ENCODE measurements at regions not wholly inside any gene's neighbourhood (a gene's known extent, or its start where the extent isn't known, plus 50 kb on each side); places are given as distances from the start of the nearest gene placed in this dataset.

- no peak for TF ChIP-seq CTCF (conservative IDR thresholded peaks at IDR 0.05; ENCODE audit: low read depth, low read length)
- no peak for DNase-seq (ENCODE audit: low read depth)
- no peak overlapping the region for H3K4me3 ChIP-seq (ENCODE audit: low read depth, low read length)
Measured at GRCh38 chr10:125482108-125482507, 200.9 kb downstream of the TEX36 start.

GRCh38 chr10:125479059-125479458, 203.9 kb downstream of the TEX36 start:
- DNase-seq (ENCODE audit: low read depth), result peak; percentile 6
- TF ChIP-seq CTCF (conservative IDR thresholded peaks at IDR 0.05; ENCODE audit: low read depth, low read length), result no peak
- H3K4me3 ChIP-seq (ENCODE audit: low read depth, low read length), result no peak overlapping the region

GRCh38 chr10:125475815-125476214, 207.1 kb downstream of the TEX36 start:
- TF ChIP-seq CTCF (conservative IDR thresholded peaks at IDR 0.05; ENCODE audit: low read depth, low read length), result no peak
- DNase-seq (ENCODE audit: low read depth), result no peak

GRCh38 chr10:125473143-125473793, 209.7 kb downstream of the TEX36 start:
- no peak for TF ChIP-seq CTCF (conservative IDR thresholded peaks at IDR 0.05; ENCODE audit: low read depth, low read length)
- H3K4me3 ChIP-seq (ENCODE audit: low read depth, low read length), result no peak overlapping the region
- DNase-seq (ENCODE audit: low read depth), result no peak

More at GRCh38 chr10:125475815-125476214, 207.1 kb downstream of the TEX36 start:
- H3K4me3 ChIP-seq (ENCODE audit: low read depth, low read length), result no peak overlapping the region

- no peak overlapping the region for H3K4me3 ChIP-seq (ENCODE audit: low read depth, low read length)
- no peak for TF ChIP-seq CTCF (conservative IDR thresholded peaks at IDR 0.05; ENCODE audit: low read depth, low read length)
- no peak for DNase-seq (ENCODE audit: low read depth)
Measured at GRCh38 chr10:125472010-125472607, 210.9 kb downstream of the TEX36 start.

- H3K4me3 ChIP-seq (ENCODE audit: low read depth, low read length), result no peak overlapping the region
- no peak for DNase-seq (ENCODE audit: low read depth)
- no peak for TF ChIP-seq CTCF (conservative IDR thresholded peaks at IDR 0.05; ENCODE audit: low read depth, low read length)
Measured at GRCh38 chr10:125468278-125468677, 214.7 kb downstream of the TEX36 start.

- no peak for DNase-seq (ENCODE audit: low read depth)
- H3K4me3 ChIP-seq (ENCODE audit: low read depth, low read length), result no peak overlapping the region
- TF ChIP-seq CTCF (conservative IDR thresholded peaks at IDR 0.05; ENCODE audit: low read depth, low read length), result no peak
Measured at GRCh38 chr10:125466685-125467084, 216.3 kb downstream of the TEX36 start.
